Adrenal gland (tissue), 9 donors: ENCODE measurements at regions not wholly inside any gene's neighbourhood (a gene's known extent, or its start where the extent isn't known, plus 50 kb on each side); places are given as distances from the start of the nearest gene placed in this dataset.

ENCODE experiments used
- DNase-seq, 7 donors: peaks; one replicate each; pipeline ENCODE4 v3.0.0-alpha.2; 2019 to 2020
- H3K27ac ChIP-seq, 5 donors: fragments of 200-600 bp; sonication (generic) in 4 of 5; 1 replicate in 3 of 5; 2 replicates in 2 of 5; pipeline versions ENCODE4 v1.5.1 to v1.8.0; 2016 to 2020; ENCODE audit warnings: mild to moderate bottlenecking in 1 of 5
- H3K27me3 ChIP-seq: fragments of 200-600 bp; 2 replicates; pipeline ENCODE4 v1.8.0; 2021
- H3K36me3 ChIP-seq, 2 donors: fragments of 200-600 bp; replicated peaks in 1 of 2; 1 replicate in 1 of 2; 2 replicates in 1 of 2; pipeline versions ENCODE4 v1.5.1 to v1.8.0; 2018 to 2022
- H3K4me1 ChIP-seq, 2 donors: fragments of 200-600 bp; replicated peaks in 1 of 2; 1 replicate in 1 of 2; 2 replicates in 1 of 2; pipeline versions ENCODE4 v1.5.1 to v1.8.0; 2018 to 2021
- H3K4me3 ChIP-seq, 4 donors: fragments of 200-600 bp; sonication (generic) in 3 of 4; one replicate each; pipeline ENCODE4 v1.5.1; 2016 to 2018
- H3K9me3 ChIP-seq, 3 donors: fragments of 200-600 bp; sonication (generic) in 1 of 3; replicated peaks in 1 of 3; 1 replicate in 2 of 3; 2 replicates in 1 of 3; pipeline versions ENCODE4 v1.5.1 to v1.8.0; 2016 to 2021
- POLR2A ChIP-seq, 2 donors: fragments of 450-650 bp; IDR thresholded peaks; one replicate each; pipeline ENCODE4 v1.6.1; 2017; ENCODE audit warnings: antibody characterized with exemption in 2 of 2, mild to moderate bottlenecking in 2 of 2, moderate library complexity in 1 of 2
- WGBS, 4 donors: extraction: QIAGEN DNeasy Blood & Tissue Kit in 2 of 4; methylation state at CpG; one replicate each; pipeline versions ENCODE4 v1.1.5 to v1.1.7; 2013 to 2017; 5-methylcytosine and 5-hydroxymethylcytosine counted together
- intact Hi-C, 2 donors: fragments of 100-400 bp; cut with DNase I; formaldehyde crosslinking; loops; one replicate each; pipeline versions ENCODE4 v1.14.1 to v1.15.0; 2022 to 2023
- TF ChIP-seq, protein P1 (sequence below), 6 experiments: fragments of 450-650 bp in 4 of 6; fragments of 200-600 bp in 2 of 6; sonication (generic) in 1 of 6; IDR thresholded peaks; 1 replicate in 5 of 6; 2 replicates in 1 of 6; pipeline versions ENCODE4 v1.5.1 to v1.8.0; 2016 to 2021; ENCODE audit warnings: antibody characterized with exemption in 6 of 6, mild to moderate bottlenecking in 2 of 6, moderate library complexity in 1 of 6
- donor health status: healthy with polysubstance abuse.
- donor health status: Bipolar disorder and iron deficiency.
- donor health status: DM: yes; HTN: yes; CAD: no.
- donor health status: DM: no; HTN: no; CAD: no.
- donor health status: DM: no; HTN: no; CAD: no.

DNA sequence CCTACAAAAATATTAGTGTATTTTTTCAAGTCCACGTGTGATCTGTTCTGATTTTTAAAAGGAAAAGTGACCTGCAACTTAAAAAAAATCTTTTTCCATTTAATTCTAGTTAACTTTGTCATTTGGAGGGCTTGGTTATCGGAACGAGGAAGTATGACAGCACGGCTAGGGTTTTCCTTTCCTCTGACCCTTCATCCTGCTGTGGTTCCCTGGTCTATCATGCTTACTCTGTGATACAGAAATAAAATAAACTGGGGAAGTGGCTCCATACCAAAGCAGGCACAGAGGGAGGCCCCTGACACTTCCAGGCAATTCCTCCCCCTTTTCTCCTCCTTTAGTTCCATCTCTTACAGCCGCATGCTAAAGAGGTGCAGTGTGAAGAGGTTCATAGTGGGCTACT is 491.3 kb downstream of the EDEM1 start:
- Histone ChIP-seq H3K4me1 (no peaks in the 10 kb centered on the region), H3K36me3 (no peaks in the 10 kb centered on the region), H3K4me3 (no peak overlapping the region), H3K9me3 (no peaks in the 10 kb centered on the region), H3K27me3 (no peaks in the 10 kb centered on the region), H3K27ac (no peak overlapping the region)
- 71 to 80% (median 77%) methylated on average over 5 of the region's 5 CpGs for WGBS, 4 donors
- TF ChIP-seq, protein P1, sequence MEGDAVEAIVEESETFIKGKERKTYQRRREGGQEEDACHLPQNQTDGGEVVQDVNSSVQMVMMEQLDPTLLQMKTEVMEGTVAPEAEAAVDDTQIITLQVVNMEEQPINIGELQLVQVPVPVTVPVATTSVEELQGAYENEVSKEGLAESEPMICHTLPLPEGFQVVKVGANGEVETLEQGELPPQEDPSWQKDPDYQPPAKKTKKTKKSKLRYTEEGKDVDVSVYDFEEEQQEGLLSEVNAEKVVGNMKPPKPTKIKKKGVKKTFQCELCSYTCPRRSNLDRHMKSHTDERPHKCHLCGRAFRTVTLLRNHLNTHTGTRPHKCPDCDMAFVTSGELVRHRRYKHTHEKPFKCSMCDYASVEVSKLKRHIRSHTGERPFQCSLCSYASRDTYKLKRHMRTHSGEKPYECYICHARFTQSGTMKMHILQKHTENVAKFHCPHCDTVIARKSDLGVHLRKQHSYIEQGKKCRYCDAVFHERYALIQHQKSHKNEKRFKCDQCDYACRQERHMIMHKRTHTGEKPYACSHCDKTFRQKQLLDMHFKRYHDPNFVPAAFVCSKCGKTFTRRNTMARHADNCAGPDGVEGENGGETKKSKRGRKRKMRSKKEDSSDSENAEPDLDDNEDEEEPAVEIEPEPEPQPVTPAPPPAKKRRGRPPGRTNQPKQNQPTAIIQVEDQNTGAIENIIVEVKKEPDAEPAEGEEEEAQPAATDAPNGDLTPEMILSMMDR (IDR thresholded peaks at IDR 0.05): no peak
- no peak for TF ChIP-seq POLR2A (IDR thresholded peaks at IDR 0.05)
- no peak for DNase-seq
- intact Hi-C loops: no loop called here

DNA sequence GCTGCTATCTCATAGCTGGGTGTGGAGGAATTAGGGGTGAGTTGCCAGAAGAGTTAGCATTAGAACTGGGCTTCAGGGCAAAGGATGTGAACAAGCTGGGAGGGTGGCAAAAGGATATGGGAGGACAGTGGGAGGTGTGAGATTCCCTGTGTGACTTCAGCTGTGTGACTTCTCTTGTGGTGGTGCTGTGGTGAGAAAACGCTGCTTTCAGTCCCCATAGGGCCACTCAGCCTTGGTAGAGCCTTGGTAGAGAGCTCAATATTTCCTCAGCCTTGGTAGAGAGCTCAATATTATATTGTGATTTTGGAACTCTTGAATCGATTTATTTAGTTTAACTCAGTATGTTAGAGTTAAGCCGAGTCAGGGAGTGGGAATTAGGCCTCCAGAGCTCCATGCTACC is 499.7 kb downstream of the EDEM1 start:
- no peaks in the 10 kb centered on the region for H3K4me1 ChIP-seq
- no peaks in the 10 kb centered on the region for H3K9me3 ChIP-seq
- H3K4me3 ChIP-seq: no peak overlapping the region
- no peaks in the 10 kb centered on the region for H3K27me3 ChIP-seq
- intact Hi-C loops: no loop called here
- DNase-seq: no peak
- H3K36me3 ChIP-seq: no peaks in the 10 kb centered on the region
- no peak overlapping the region for H3K27ac ChIP-seq
- TF ChIP-seq, protein P1 (IDR thresholded peaks at IDR 0.05): no peak
- no peak for TF ChIP-seq POLR2A (IDR thresholded peaks at IDR 0.05)
- 55 to 74% (median 69%) methylated on average over 3 of the region's 3 CpGs for WGBS, 4 donors

DNA sequence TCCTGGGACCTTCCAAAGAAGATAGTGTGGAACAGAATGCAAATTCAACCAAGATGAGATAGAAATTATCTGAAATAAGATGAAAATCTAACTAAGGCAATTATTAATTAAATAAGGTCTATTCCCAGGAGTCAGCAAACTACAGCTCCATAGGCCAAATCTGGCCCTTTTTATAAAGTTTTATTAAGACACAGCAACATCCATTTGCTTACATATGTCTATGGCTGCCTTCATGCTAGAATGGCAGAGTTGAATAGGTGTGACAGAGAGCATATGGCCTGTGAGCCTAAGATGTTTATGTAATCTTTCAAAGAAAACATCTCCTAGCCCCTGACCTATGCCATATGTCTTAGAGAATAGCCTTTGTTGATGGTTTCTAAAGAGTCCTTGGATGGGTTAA is 503.0 kb downstream of the EDEM1 start:
- no peak overlapping the region for H3K4me3 ChIP-seq
- H3K27ac ChIP-seq: no peak overlapping the region
- no peaks in the 10 kb centered on the region for H3K9me3 ChIP-seq
- TF ChIP-seq POLR2A (IDR thresholded peaks at IDR 0.05): no peak
- TF ChIP-seq, protein P1 (IDR thresholded peaks at IDR 0.05): no peak
- no peaks in the 10 kb centered on the region for H3K4me1 ChIP-seq
- intact Hi-C loops: no loop called here
- no peaks in the 10 kb centered on the region for H3K36me3 ChIP-seq
- no peaks in the 10 kb centered on the region for H3K27me3 ChIP-seq
- no peak for DNase-seq

DNA sequence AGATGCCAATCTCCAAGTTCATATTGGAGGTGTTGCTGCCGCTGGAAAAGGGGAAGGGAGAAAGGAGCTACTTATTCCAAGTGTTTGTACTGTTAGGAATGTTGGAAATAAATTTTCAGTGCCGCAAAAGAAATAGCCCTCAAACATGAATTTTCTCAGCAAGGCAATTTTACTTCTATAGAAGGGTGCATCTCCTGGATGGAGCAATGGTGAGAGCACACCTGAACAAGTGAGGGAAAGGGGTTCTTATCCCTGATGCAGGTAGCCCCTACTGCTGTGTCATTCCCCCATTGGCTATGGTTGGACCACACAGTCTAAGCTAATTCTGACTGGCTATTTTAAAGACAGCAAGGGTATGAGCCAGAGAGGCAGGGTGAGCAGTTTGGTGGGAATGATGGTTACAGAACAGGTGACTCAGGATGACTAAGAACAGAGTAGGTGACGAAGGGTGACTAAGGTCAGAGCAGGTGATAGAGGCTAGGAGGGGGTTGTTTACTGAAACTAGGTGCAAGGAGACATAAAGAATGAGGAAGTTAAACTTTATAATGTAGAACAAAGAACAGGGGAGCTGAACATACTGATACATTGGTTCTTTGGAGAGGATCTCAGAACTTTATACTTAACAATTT is 503.5 kb downstream of the EDEM1 start:
- 70 to 83% (median 74%) methylated on average over 3 of the region's 3 CpGs for WGBS, 4 donors
- no peak overlapping the region for H3K4me3 ChIP-seq
- no peak for DNase-seq
- no peaks in the 10 kb centered on the region for H3K27me3 ChIP-seq
- no peaks in the 10 kb centered on the region for H3K9me3 ChIP-seq
- H3K36me3 ChIP-seq: no peaks in the 10 kb centered on the region
- H3K27ac ChIP-seq: no peak overlapping the region
- intact Hi-C loops: no loop called here
- TF ChIP-seq, protein P1 (IDR thresholded peaks at IDR 0.05): no peak
- TF ChIP-seq POLR2A (IDR thresholded peaks at IDR 0.05): no peak
- H3K4me1 ChIP-seq: no peaks in the 10 kb centered on the region
